ENCODE measurements at regions not wholly inside any gene's neighbourhood (a gene's known extent, or its start where the extent isn't known, plus 50 kb on each side); places are given as distances from the start of the nearest gene placed in this dataset.
"Not testable (repeated sequence)": the region's sequence is repeated elsewhere in the genome, so short reads cannot be mapped to it uniquely, and the experiment has no call there.

- Histone ChIP-seq H3K4me1 (no peaks in the 10 kb centered on the region), H3K27me3 (replicated peaks; ENCODE audit: control insufficient read depth, insufficient read depth, low read length) (no peaks in the 10 kb centered on the region), H3K4me3 (ENCODE audit: low read depth, low read length) (no peak overlapping the region), H3K9me3 (peaks cover 15% of the 10 kb centered on the region), H3K36me3 (ENCODE audit: control insufficient read depth, insufficient read depth, low read length) (no peaks in the 10 kb centered on the region)
- H3K4me3 Mint-ChIP-seq (ENCODE audit: unreplicated experiment), result no peak overlapping the region
- TF ChIP-seq CTCF (IDR thresholded peaks at IDR 0.05; ENCODE audit: insufficient read depth in 1 of 2, low read depth in 1 of 2, low read length in 1 of 2, severe bottlenecking in 1 of 2, unreplicated experiment in 1 of 2), result no peak
- CTCF ChIA-PET, result no interaction called here
- no peak overlapping the region for H3K27ac Mint-ChIP-seq (ENCODE audit: unreplicated experiment)
- H3K9me3 Mint-ChIP-seq (ENCODE audit: unreplicated experiment), result peaks cover 8% of the 10 kb centered on the region
- POLR2A ChIA-PET, result no interaction called here
- DNase-seq, result no peak
- no peaks in the 10 kb centered on the region for H3K4me1 Mint-ChIP-seq (ENCODE audit: low read depth, unreplicated experiment)
- BruUV-seq (replicated peaks), result no TSS peak
- no peaks in the 10 kb centered on the region for H3K27me3 Mint-ChIP-seq (ENCODE audit: insufficient read depth, unreplicated experiment)
- H3K36me3 Mint-ChIP-seq (ENCODE audit: insufficient read depth, unreplicated experiment), result no peaks in the 10 kb centered on the region
- intact Hi-C loops (cut with micrococcal nuclease; ENCODE audit: unreplicated experiment), result no loop called here
Observed at GRCh38 chr21:28294051-28294450, 698.6 kb downstream of the LTN1 start.

- Mint-ChIP-seq H3K27me3 (ENCODE audit: insufficient read depth, unreplicated experiment) (no peaks in the 10 kb centered on the region), H3K4me1 (ENCODE audit: low read depth, unreplicated experiment) (peaks cover 29% of the 10 kb centered on the region), H3K36me3 (ENCODE audit: insufficient read depth, unreplicated experiment) (peaks cover 4% of the 10 kb centered on the region), H3K27ac (ENCODE audit: unreplicated experiment) (peak overlapping the region; percentile 0), H3K4me3 (ENCODE audit: unreplicated experiment) (peak overlapping the region; percentile 28), H3K9me3 (ENCODE audit: unreplicated experiment) (peaks cover 20% of the 10 kb centered on the region)
- Histone ChIP-seq H3K27me3 (replicated peaks; ENCODE audit: control insufficient read depth, insufficient read depth, low read length) (no peaks in the 10 kb centered on the region), H3K4me1 (peaks cover 23% of the 10 kb centered on the region), H3K36me3 (ENCODE audit: control insufficient read depth, insufficient read depth, low read length) (no peaks in the 10 kb centered on the region), H3K4me3 (ENCODE audit: low read depth, low read length) (no peak overlapping the region), H3K9me3 (peaks cover 14% of the 10 kb centered on the region)
- BruUV-seq (replicated peaks), result no TSS peak
- POLR2A ChIA-PET, result interaction anchor here (1.2 kb wide), 1 partner anchor 28 kb away, joined by 5 read pairs; no protein-coding TSS in a partner anchor
- no peak for TF ChIP-seq CTCF (IDR thresholded peaks at IDR 0.05; ENCODE audit: insufficient read depth in 1 of 2, low read depth in 1 of 2, low read length in 1 of 2, severe bottlenecking in 1 of 2, unreplicated experiment in 1 of 2)
- DNase-seq, result peak; percentile 67 to 69
- CTCF ChIA-PET, result interaction anchor here (1.6 to 1.7 kb wide), 2 partner anchors 28 to 462 kb away, joined by 4 to 8 read pairs; no protein-coding TSS in a partner anchor
- intact Hi-C loops (cut with micrococcal nuclease; ENCODE audit: unreplicated experiment), result loop anchor here (1.0 to 5.0 kb wide), 4 partner anchors 28 to 192 kb away; no protein-coding TSS in a partner anchor
Observed at GRCh38 chr21:28283641-28284490, 708.8 kb downstream of the LTN1 start.

GRCh38 chr21:28282833-28283232 lies 709.8 kb downstream of the LTN1 start:
- Mint-ChIP-seq H3K4me3 (ENCODE audit: unreplicated experiment) (no peak overlapping the region), H3K9me3 (ENCODE audit: unreplicated experiment) (peaks cover 14% of the 10 kb centered on the region), H3K36me3 (ENCODE audit: insufficient read depth, unreplicated experiment) (peaks cover 4% of the 10 kb centered on the region), H3K27me3 (ENCODE audit: insufficient read depth, unreplicated experiment) (no peaks in the 10 kb centered on the region), H3K4me1 (ENCODE audit: low read depth, unreplicated experiment) (peaks cover 28% of the 10 kb centered on the region), H3K27ac (ENCODE audit: unreplicated experiment) (no peak overlapping the region)
- no TSS peak for BruUV-seq (replicated peaks)
- peaks cover 23% of the 10 kb centered on the region for H3K4me1 ChIP-seq
- H3K27me3 ChIP-seq (replicated peaks; ENCODE audit: control insufficient read depth, insufficient read depth, low read length), result no peaks in the 10 kb centered on the region
- ChIA-PET POLR2A (no interaction called here), CTCF (interaction anchor here (1.6 to 1.7 kb wide), 2 partner anchors 26 to 463 kb away, joined by 4 to 8 read pairs; no protein-coding TSS in a partner anchor)
- peaks cover 12% of the 10 kb centered on the region for H3K9me3 ChIP-seq
- no peaks in the 10 kb centered on the region for H3K36me3 ChIP-seq (ENCODE audit: control insufficient read depth, insufficient read depth, low read length)
- TF ChIP-seq CTCF (IDR thresholded peaks at IDR 0.05; ENCODE audit: insufficient read depth in 1 of 2, low read depth in 1 of 2, low read length in 1 of 2, severe bottlenecking in 1 of 2, unreplicated experiment in 1 of 2), result no peak
- no peak overlapping the region for H3K4me3 ChIP-seq (ENCODE audit: low read depth, low read length)
- intact Hi-C loops (cut with micrococcal nuclease; ENCODE audit: unreplicated experiment), result loop anchor here (1.0 to 5.0 kb wide), 4 partner anchors 27 to 191 kb away; no protein-coding TSS in a partner anchor
- DNase-seq, result no peak

- Mint-ChIP-seq H3K4me1 (ENCODE audit: low read depth, unreplicated experiment) (peaks cover 21% of the 10 kb centered on the region), H3K9me3 (ENCODE audit: unreplicated experiment) (peaks cover 12% of the 10 kb centered on the region)
- POLR2A ChIA-PET; CTCF ChIA-PET; H3K27ac Mint-ChIP-seq (ENCODE audit: unreplicated experiment); H3K36me3 ChIP-seq (ENCODE audit: control insufficient read depth, insufficient read depth, low read length); H3K27me3 ChIP-seq (replicated peaks; ENCODE audit: control insufficient read depth, insufficient read depth, low read length); H3K4me3 ChIP-seq (ENCODE audit: low read depth, low read length); H3K4me3 Mint-ChIP-seq (ENCODE audit: unreplicated experiment); DNase-seq; H3K36me3 Mint-ChIP-seq (ENCODE audit: insufficient read depth, unreplicated experiment); BruUV-seq (replicated peaks); H3K27me3 Mint-ChIP-seq (ENCODE audit: insufficient read depth, unreplicated experiment): not testable (repeated sequence)
- intact Hi-C loops (cut with micrococcal nuclease; ENCODE audit: unreplicated experiment), result loop anchor here (5.0 kb wide), 2 partner anchors 34 to 189 kb away; no protein-coding TSS in a partner anchor
- Histone ChIP-seq H3K4me1 (peaks cover 23% of the 10 kb centered on the region), H3K9me3 (peaks cover 20% of the 10 kb centered on the region)
Observed at GRCh38 chr21:28281357-28281756, 711.3 kb downstream of the LTN1 start.

Measured in Caco-2 (cell line).